Testis (tissue), 2 donors: ENCODE measurements at regions not wholly inside any gene's neighbourhood (a gene's known extent, or its start where the extent isn't known, plus 50 kb on each side); places are given as distances from the start of the nearest gene placed in this dataset.

Experiments
- POLR2A ChIP-seq: fragments of 450-650 bp; IDR thresholded peaks from one replicate; pipeline ENCODE4 v1.6.1; 2017; ENCODE audit warnings: antibody characterized with exemption, mild to moderate bottlenecking, moderate library complexity
- TF ChIP-seq, protein P1 (sequence below), 3 experiments: fragments of 450-650 bp in 2 of 3; fragments of 200-600 bp in 1 of 3; sonication (generic) in 1 of 3; IDR thresholded peaks; one replicate each; pipeline ENCODE4 v1.5.1; 2016 to 2019; ENCODE audit warnings: antibody characterized with exemption in 3 of 3, mild to moderate bottlenecking in 2 of 3, moderate library complexity in 1 of 3

GRCh38 chrX:112896051-112896450, 55.4 kb upstream of the AMOT start:
- TF ChIP-seq, protein P1, sequence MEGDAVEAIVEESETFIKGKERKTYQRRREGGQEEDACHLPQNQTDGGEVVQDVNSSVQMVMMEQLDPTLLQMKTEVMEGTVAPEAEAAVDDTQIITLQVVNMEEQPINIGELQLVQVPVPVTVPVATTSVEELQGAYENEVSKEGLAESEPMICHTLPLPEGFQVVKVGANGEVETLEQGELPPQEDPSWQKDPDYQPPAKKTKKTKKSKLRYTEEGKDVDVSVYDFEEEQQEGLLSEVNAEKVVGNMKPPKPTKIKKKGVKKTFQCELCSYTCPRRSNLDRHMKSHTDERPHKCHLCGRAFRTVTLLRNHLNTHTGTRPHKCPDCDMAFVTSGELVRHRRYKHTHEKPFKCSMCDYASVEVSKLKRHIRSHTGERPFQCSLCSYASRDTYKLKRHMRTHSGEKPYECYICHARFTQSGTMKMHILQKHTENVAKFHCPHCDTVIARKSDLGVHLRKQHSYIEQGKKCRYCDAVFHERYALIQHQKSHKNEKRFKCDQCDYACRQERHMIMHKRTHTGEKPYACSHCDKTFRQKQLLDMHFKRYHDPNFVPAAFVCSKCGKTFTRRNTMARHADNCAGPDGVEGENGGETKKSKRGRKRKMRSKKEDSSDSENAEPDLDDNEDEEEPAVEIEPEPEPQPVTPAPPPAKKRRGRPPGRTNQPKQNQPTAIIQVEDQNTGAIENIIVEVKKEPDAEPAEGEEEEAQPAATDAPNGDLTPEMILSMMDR (IDR thresholded peaks at IDR 0.05) = no peak
- TF ChIP-seq POLR2A = no peak
